ENCODE measurements at regions not wholly inside any gene's neighbourhood (a gene's known extent, or its start where the extent isn't known, plus 50 kb on each side); places are given as distances from the start of the nearest gene placed in this dataset.

DNA sequence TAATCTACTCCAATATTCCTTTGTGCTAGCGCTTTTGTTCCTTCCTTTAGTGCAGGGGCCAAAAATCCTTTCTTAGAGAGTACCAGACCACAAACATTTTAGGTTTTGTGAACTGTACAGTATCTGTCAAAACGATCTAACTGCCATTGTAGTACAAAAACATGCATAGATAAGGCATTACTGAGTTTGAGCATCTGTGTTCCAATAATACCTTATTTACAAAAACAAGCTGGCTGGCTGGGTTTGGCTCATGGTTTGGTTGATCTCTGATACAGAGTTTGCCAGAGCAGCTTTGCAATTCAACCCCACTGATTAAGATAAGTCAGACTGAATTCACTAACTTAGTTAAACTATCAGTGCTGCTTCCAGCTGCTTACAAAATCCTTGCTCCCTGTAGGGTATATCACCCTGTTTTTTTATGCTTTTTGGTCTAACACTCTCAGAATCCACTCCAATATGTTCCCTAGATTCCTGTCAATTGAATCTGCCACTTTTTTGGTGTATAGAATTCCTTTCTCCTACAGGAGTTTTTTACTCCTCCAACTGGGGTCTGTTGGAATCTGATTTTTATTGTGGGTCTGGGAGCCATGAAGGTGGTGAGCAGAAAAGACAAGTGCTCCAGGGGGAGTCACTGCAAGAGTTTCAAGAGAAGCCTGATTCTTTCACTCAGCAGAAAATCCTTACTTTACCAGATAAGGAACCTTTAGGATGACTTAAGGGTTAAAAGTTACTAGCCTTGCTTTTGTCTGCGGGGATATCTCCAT, 1399.4 kb downstream of the EFNB2 start:
- DNase-seq (ENCODE audit: low read depth) = no peak
- no peaks in the 10 kb centered on the region for H3K27me3 ChIP-seq (ENCODE audit: control insufficient read depth, insufficient read depth, low read length)
- no peaks in the 10 kb centered on the region for H3K36me3 ChIP-seq (ENCODE audit: control insufficient read depth, insufficient read depth, low read length)
- no peak for FAIRE-seq
- TF ChIP-seq, protein P1, sequence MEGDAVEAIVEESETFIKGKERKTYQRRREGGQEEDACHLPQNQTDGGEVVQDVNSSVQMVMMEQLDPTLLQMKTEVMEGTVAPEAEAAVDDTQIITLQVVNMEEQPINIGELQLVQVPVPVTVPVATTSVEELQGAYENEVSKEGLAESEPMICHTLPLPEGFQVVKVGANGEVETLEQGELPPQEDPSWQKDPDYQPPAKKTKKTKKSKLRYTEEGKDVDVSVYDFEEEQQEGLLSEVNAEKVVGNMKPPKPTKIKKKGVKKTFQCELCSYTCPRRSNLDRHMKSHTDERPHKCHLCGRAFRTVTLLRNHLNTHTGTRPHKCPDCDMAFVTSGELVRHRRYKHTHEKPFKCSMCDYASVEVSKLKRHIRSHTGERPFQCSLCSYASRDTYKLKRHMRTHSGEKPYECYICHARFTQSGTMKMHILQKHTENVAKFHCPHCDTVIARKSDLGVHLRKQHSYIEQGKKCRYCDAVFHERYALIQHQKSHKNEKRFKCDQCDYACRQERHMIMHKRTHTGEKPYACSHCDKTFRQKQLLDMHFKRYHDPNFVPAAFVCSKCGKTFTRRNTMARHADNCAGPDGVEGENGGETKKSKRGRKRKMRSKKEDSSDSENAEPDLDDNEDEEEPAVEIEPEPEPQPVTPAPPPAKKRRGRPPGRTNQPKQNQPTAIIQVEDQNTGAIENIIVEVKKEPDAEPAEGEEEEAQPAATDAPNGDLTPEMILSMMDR (IDR thresholded peaks at IDR 0.05; ENCODE audit: insufficient read depth, low read length, severe bottlenecking) = no peak
- H3K4me3 ChIP-seq (ENCODE audit: low read depth, low read length) = no peak overlapping the region

DNA sequence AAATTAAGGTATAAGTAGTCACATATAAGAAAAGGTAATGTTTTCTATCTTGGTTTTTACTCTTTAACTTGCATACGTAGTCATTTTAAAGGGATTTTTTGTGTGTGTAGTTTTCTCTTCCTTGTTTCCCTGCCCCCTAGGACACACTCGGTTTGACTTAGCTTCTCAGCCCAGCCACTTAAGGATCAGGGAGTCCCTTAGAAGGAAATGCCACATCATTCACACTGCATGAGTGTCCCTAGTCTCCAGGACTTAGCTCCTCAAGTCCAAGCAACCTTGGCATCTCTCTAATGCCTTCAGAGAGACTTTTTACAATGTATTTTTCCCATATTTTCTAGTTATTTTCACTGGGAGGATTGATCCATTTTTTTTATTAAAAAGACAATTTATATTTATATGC, 1407.7 kb downstream of the EFNB2 start:
- no peaks in the 10 kb centered on the region for H3K27me3 ChIP-seq (ENCODE audit: control insufficient read depth, insufficient read depth, low read length)
- FAIRE-seq (no peak), DNase-seq (ENCODE audit: low read depth) (no peak)
- TF ChIP-seq, protein P1 (IDR thresholded peaks at IDR 0.05; ENCODE audit: insufficient read depth, low read length, severe bottlenecking) = no peak
- H3K36me3 ChIP-seq (ENCODE audit: control insufficient read depth, insufficient read depth, low read length) = no peaks in the 10 kb centered on the region
- no peak overlapping the region for H3K4me3 ChIP-seq (ENCODE audit: low read depth, low read length)

- DNase-seq (ENCODE audit: low read depth) (no peak), FAIRE-seq (no peak)
- H3K27me3 ChIP-seq (ENCODE audit: control insufficient read depth, insufficient read depth, low read length) = no peaks in the 10 kb centered on the region
- H3K36me3 ChIP-seq (ENCODE audit: control insufficient read depth, insufficient read depth, low read length) = no peaks in the 10 kb centered on the region
- no peak overlapping the region for H3K4me3 ChIP-seq (ENCODE audit: low read depth, low read length)
- TF ChIP-seq, protein P1 (IDR thresholded peaks at IDR 0.05; ENCODE audit: insufficient read depth, low read length, severe bottlenecking) = no peak
Observed at GRCh38 chr13:105121221-105121620, 1414.2 kb downstream of the EFNB2 start.

DNA sequence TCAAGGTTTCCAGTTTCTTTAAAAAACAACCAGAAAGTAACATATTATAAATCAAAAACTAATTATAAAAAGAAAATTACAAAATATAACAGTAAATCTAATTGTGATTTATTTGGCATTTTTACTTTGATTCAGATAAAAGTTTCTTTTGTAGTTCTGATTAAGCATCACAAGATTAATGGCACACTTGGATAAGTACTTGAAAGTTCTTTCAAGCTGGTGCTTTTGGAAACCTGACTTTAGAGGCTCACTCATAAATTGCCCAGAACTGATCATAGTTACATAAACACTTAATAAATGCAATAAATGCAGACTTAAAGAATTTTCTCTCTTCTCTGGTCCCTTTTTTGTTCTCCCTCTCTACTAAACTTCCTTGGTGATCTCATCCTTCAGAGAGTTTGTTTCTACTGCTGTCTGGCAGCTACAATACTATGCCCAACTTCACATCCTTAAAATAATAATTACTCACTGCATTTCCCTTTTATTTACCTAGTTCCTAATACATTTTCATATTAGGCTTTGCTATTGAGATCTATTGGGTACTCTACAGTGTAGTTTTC, 1417.0 kb downstream of the EFNB2 start:
- H3K27me3 ChIP-seq (ENCODE audit: control insufficient read depth, insufficient read depth, low read length) = no peaks in the 10 kb centered on the region
- TF ChIP-seq, protein P1 (IDR thresholded peaks at IDR 0.05; ENCODE audit: insufficient read depth, low read length, severe bottlenecking) = no peak
- no peak for DNase-seq (ENCODE audit: low read depth)
- no peak overlapping the region for H3K4me3 ChIP-seq (ENCODE audit: low read depth, low read length)
- no peak for FAIRE-seq
- no peaks in the 10 kb centered on the region for H3K36me3 ChIP-seq (ENCODE audit: control insufficient read depth, insufficient read depth, low read length)

DNA sequence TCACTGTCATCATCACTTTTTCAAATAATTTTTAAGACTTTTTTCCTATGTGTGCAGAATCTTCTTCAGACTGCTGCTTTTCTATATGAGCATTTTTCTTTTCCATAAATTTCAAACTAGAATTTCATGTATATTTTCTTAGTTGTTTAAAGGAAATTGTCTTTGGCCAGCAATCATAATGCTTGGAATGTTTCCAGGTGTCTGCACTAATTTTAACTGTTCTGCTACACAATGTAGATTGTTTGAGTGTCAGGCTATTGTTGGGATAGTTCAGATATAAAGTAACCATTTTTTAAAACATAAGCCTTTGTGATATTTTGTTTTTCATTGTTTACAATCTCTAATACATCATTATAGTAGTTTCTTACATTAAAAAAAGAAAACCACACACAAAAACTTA, 1418.5 kb downstream of the EFNB2 start:
- Histone ChIP-seq H3K4me3 (ENCODE audit: low read depth, low read length) (no peak overlapping the region), H3K36me3 (ENCODE audit: control insufficient read depth, insufficient read depth, low read length) (no peaks in the 10 kb centered on the region), H3K27me3 (ENCODE audit: control insufficient read depth, insufficient read depth, low read length) (no peaks in the 10 kb centered on the region)
- TF ChIP-seq, protein P1 (IDR thresholded peaks at IDR 0.05; ENCODE audit: insufficient read depth, low read length, severe bottlenecking) = no peak
- FAIRE-seq (no peak), DNase-seq (ENCODE audit: low read depth) (no peak)
